A549 (cell line): ENCODE measurements at regions not wholly inside any gene's neighbourhood (a gene's known extent, or its start where the extent isn't known, plus 50 kb on each side); places are given as distances from the start of the nearest gene placed in this dataset.

Experiments used
- BHLHE40 ChIP-seq: IDR thresholded peaks from 2 replicates; pipeline ENCODE4 v1.6.1; 2012; ENCODE audit warnings: low read depth, low read length, inconsistent platforms
- CEBPB ChIP-seq, 2 experiments: fragments of >200 bp in 1 of 2; sonication (Bioruptor Twin) in 1 of 2; formaldehyde crosslinking in 1 of 2; IDR thresholded peaks; 2 replicates each; pipeline ENCODE4 v1.6.1; 2012 to 2016
- EP300 ChIP-seq, 2 experiments: fragments of >200 bp; sonication (Bioruptor Twin); formaldehyde crosslinking; IDR thresholded peaks; 2 replicates in 1 of 2; 3 replicates in 1 of 2; pipeline ENCODE4 v1.6.1; 2016 to 2017
- FOSL2 ChIP-seq, 2 experiments: fragments of 450-650 bp in 1 of 2; fragments of >200 bp in 1 of 2; sonication (Bioruptor Twin) in 1 of 2; formaldehyde crosslinking; IDR thresholded peaks; 2 replicates each; pipeline versions ENCODE4 v1.5.0 to v1.6.1; 2016 to 2020; ENCODE audit warnings: mild to moderate bottlenecking in 1 of 2, moderate library complexity in 1 of 2
- JUN ChIP-seq, 2 experiments: fragments of >200 bp; sonication (Bioruptor Twin); formaldehyde crosslinking; IDR thresholded peaks; 2 replicates in 1 of 2; 3 replicates in 1 of 2; pipeline ENCODE4 v1.6.1; 2016 to 2017
- POLR2A ChIP-seq: IDR thresholded peaks from 2 replicates; pipeline ENCODE4 v1.6.1; 2012; ENCODE audit warnings: mild to moderate bottlenecking, low read length
- RAD21 ChIP-seq, 2 experiments: fragments of >200 bp in 1 of 2; sonication (Bioruptor Twin) in 1 of 2; formaldehyde crosslinking in 1 of 2; IDR thresholded peaks in 1 of 2; conservative IDR thresholded peaks in 1 of 2; 2 replicates in 1 of 2; 3 replicates in 1 of 2; pipeline ENCODE4 v1.6.1; 2012 to 2018; ENCODE audit warnings: inconsistent platforms in 1 of 2
- RFX5 ChIP-seq: fragments of 450-650 bp; IDR thresholded peaks from 2 replicates; pipeline ENCODE4 v1.7.1; 2014; ENCODE audit warnings: antibody characterized with exemption, mild to moderate bottlenecking, moderate library complexity
- RNF2 ChIP-seq: fragments of 200-600 bp; sonication (generic); IDR thresholded peaks from 2 replicates; pipeline ENCODE4 v1.6.1; 2016; ENCODE audit warnings: low read depth, mild to moderate bottlenecking, antibody characterized with exemption, moderate library complexity, borderline replicate concordance
- ZFP36 ChIP-seq: fragments of 450-650 bp; IDR thresholded peaks from 2 replicates; pipeline ENCODE4 v1.6.1; 2014; ENCODE audit warnings: borderline replicate concordance; ENCODE audit not compliant: partially characterized antibody
- TF ChIP-seq, protein P1 (sequence below): fragments of >200 bp; sonication (Bioruptor Twin); formaldehyde crosslinking; IDR thresholded peaks from 3 replicates; pipeline ENCODE4 v1.5.1; 2016
- TF ChIP-seq, protein P2 (sequence below): fragments of 200-600 bp; sonication (generic); IDR thresholded peaks from 2 replicates; pipeline ENCODE4 v1.6.1; 2016; ENCODE audit warnings: antibody characterized with exemption, mild to moderate bottlenecking, moderate library complexity
- TF ChIP-seq, protein P3 (sequence below): IDR thresholded peaks from 2 replicates; pipeline ENCODE4 v1.6.1; 2012
- TF ChIP-seq, protein P4 (sequence below): fragments of 450-650 bp; IDR thresholded peaks from 2 replicates; pipeline ENCODE4 v1.6.1; 2014; ENCODE audit warnings: antibody characterized with exemption

DNA sequence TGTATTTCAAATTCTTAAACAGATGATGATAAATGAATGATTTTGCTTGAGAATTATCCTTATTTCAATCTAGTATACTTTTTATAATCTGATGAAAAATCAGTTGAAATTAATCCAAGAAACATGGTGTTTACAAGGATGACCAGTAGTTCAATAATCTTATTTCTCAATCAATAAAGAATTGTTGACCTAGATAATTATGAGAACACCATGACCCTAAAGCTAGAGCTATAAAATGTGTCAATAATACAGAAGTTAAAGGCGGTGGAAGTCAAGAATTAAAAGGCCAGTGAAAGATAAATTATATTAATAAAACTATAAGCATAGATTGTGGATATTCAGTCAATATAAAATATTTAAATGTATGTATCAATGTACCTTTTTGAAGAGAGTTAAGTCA, 667.4 kb upstream of the GCFC2 start:
- TF ChIP-seq, protein P1, sequence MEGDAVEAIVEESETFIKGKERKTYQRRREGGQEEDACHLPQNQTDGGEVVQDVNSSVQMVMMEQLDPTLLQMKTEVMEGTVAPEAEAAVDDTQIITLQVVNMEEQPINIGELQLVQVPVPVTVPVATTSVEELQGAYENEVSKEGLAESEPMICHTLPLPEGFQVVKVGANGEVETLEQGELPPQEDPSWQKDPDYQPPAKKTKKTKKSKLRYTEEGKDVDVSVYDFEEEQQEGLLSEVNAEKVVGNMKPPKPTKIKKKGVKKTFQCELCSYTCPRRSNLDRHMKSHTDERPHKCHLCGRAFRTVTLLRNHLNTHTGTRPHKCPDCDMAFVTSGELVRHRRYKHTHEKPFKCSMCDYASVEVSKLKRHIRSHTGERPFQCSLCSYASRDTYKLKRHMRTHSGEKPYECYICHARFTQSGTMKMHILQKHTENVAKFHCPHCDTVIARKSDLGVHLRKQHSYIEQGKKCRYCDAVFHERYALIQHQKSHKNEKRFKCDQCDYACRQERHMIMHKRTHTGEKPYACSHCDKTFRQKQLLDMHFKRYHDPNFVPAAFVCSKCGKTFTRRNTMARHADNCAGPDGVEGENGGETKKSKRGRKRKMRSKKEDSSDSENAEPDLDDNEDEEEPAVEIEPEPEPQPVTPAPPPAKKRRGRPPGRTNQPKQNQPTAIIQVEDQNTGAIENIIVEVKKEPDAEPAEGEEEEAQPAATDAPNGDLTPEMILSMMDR = no peak
- no peak for TF ChIP-seq BHLHE40
- TF ChIP-seq RFX5 = no peak
- no peak for TF ChIP-seq POLR2A
- TF ChIP-seq RAD21 (conservative IDR thresholded peaks at IDR 0.05 in 1 of 2, IDR thresholded peaks at IDR 0.05 in 1 of 2) = no peak
- TF ChIP-seq ZFP36 = no peak
- TF ChIP-seq, protein P2, sequence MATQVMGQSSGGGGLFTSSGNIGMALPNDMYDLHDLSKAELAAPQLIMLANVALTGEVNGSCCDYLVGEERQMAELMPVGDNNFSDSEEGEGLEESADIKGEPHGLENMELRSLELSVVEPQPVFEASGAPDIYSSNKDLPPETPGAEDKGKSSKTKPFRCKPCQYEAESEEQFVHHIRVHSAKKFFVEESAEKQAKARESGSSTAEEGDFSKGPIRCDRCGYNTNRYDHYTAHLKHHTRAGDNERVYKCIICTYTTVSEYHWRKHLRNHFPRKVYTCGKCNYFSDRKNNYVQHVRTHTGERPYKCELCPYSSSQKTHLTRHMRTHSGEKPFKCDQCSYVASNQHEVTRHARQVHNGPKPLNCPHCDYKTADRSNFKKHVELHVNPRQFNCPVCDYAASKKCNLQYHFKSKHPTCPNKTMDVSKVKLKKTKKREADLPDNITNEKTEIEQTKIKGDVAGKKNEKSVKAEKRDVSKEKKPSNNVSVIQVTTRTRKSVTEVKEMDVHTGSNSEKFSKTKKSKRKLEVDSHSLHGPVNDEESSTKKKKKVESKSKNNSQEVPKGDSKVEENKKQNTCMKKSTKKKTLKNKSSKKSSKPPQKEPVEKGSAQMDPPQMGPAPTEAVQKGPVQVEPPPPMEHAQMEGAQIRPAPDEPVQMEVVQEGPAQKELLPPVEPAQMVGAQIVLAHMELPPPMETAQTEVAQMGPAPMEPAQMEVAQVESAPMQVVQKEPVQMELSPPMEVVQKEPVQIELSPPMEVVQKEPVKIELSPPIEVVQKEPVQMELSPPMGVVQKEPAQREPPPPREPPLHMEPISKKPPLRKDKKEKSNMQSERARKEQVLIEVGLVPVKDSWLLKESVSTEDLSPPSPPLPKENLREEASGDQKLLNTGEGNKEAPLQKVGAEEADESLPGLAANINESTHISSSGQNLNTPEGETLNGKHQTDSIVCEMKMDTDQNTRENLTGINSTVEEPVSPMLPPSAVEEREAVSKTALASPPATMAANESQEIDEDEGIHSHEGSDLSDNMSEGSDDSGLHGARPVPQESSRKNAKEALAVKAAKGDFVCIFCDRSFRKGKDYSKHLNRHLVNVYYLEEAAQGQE = no peak
- TF ChIP-seq JUN (IDR thresholded peaks at IDR 0.05) = no peak
- TF ChIP-seq, protein P3, sequence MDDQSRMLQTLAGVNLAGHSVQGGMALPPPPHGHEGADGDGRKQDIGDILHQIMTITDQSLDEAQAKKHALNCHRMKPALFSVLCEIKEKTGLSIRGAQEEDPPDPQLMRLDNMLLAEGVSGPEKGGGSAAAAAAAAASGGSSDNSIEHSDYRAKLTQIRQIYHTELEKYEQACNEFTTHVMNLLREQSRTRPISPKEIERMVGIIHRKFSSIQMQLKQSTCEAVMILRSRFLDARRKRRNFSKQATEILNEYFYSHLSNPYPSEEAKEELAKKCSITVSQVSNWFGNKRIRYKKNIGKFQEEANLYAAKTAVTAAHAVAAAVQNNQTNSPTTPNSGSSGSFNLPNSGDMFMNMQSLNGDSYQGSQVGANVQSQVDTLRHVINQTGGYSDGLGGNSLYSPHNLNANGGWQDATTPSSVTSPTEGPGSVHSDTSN = no peak
- no peak for TF ChIP-seq EP300 (IDR thresholded peaks at IDR 0.05)
- TF ChIP-seq CEBPB (IDR thresholded peaks at IDR 0.05) = no peak
- TF ChIP-seq RNF2 = no peak
- no peak for TF ChIP-seq FOSL2 (IDR thresholded peaks at IDR 0.05)
- TF ChIP-seq FOSL2 (CRISPR knock-in tag; IDR thresholded peaks at IDR 0.05) = no peak
- TF ChIP-seq, protein P4, sequence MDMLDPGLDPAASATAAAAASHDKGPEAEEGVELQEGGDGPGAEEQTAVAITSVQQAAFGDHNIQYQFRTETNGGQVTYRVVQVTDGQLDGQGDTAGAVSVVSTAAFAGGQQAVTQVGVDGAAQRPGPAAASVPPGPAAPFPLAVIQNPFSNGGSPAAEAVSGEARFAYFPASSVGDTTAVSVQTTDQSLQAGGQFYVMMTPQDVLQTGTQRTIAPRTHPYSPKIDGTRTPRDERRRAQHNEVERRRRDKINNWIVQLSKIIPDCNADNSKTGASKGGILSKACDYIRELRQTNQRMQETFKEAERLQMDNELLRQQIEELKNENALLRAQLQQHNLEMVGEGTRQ = no peak
